HG03439 (cell line): ENCODE measurements at regions not wholly inside any gene's neighbourhood (a gene's known extent, or its start where the extent isn't known, plus 50 kb on each side); places are given as distances from the start of the nearest gene placed in this dataset.
"Not testable (repeated sequence)": the region's sequence is repeated elsewhere in the genome, so short reads cannot be mapped to it uniquely, and the experiment has no call there.

Experiments used
- ATAC-seq: cut with Tn5 transposase; IDR thresholded peaks from one replicate; pipeline ENCODE4 v1.9.1; 2021; ENCODE audit warnings: mild to moderate bottlenecking, moderate library complexity; ENCODE audit not compliant: unreplicated experiment

- no peak for ATAC-seq
Measured at GRCh38 chr10:6706725-6707124, 126.6 kb upstream of the PRKCQ start.

GRCh38 chr10:6704896-6705295, 124.8 kb upstream of the PRKCQ start:
- no peak for ATAC-seq

DNA sequence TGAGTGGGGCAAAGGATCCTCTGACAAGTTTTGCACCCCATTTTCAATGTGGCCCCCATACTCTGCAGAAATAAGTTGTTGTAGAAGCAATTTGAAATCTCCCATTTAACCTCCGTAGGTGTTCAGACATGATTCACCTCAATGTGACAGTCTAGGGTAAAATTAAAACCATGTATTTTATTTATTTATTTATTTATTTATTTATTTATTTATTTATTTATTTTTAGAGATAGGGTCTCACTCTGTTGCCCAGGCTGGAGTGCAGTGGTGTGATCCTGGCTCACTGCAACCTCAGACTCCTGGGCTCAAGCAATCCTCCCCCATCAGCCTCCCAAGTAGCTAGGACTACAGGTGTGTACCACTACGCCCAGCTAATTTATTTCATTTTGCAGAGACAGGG, 122.8 kb upstream of the PRKCQ start:
- ATAC-seq, result not testable (repeated sequence)

GRCh38 chr10:6702030-6702429, 122.0 kb upstream of the PRKCQ start:
- ATAC-seq, result no peak

DNA sequence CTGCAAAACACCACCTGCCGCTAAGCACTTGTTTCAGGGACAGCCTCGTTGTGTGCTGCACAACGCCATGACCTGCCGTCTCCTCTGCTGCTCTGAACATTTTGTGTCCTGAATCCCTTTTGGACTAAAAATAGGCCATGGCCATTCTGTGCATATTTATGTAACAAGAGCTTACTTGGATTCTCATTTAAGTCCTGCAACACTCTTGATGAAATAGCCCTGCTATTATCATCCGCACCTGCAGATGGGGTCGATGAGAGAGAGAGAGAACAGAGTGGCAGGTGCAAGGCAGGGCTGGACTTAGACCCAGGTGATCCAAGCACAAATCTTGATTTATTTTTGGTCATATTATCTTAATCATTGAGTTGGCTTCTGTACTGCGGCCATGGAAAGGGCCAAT, 121.2 kb upstream of the PRKCQ start:
- ATAC-seq, result no peak

DNA sequence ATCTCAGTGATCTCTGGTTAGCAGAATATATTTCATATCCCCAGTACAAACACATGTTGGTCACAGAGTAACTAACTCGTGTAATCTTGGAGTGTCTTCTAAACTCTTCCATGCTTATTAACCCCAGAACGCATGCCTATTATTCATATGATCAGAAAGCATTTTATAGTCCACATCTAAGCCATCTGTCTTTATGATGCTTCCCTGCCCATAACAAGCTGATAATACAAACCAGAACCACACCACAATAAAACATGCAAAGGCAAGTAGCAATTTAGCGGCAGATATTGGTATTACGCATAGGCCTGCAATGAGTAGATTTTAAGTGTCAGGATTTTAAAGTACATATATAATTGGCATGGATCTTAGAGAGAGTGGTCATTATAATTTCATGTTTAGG, 120.0 kb upstream of the PRKCQ start:
- no peak for ATAC-seq

DNA sequence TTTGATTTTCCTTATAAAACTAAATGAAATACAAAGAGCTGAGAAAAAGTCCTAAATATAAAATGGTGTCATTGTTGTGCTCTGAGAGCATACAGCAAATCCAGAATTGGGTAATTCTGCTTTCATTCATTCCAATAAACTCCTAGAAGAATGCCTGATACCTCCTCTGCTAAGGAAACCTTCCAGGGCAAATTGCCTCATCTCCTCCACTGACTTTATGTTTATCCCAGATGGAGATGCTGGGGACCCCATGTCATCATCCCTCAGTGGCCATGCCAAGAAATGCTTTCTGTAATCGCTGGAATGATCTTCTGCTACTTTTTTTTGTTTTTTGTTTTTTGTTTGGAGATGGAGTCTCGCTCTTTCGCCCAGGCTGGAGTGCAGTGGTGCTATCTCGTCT, 119.3 kb upstream of the PRKCQ start:
- no peak for ATAC-seq

GRCh38 chr10:6695519-6695918, 115.4 kb upstream of the PRKCQ start:
- ATAC-seq, result no peak

DNA sequence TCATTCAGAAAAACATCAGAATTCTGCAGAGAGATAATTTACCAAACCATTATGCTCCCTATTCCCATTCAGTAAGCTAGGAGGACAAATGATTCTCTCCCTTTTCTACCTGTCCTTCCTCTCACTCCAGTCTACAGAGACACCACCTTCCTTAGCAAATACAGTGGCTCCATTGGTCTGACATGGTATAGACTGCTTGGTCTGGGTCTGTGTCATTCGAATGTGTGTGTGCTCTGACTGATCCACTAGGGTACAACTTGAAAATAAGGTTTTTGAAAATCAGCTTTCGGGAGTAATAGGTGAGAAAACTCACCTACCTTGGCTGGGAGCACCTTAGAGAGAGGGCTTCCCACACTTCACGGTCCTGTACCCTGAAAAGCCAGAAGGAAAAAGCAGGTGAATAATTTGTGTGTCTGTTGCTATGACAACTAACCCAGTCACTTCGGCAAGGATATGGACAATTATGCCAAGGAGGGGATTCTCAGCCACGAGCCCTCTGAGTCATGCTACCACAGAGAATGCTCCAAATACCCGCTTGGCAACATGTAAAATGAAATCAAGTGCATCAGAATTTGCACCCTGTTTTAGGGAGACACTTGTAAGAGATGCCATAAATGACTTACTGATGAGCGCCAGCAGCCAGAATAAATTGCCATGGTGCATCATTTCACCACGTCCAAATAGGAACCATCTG, 114.5 kb upstream of the PRKCQ start:
- no peak for ATAC-seq

DNA sequence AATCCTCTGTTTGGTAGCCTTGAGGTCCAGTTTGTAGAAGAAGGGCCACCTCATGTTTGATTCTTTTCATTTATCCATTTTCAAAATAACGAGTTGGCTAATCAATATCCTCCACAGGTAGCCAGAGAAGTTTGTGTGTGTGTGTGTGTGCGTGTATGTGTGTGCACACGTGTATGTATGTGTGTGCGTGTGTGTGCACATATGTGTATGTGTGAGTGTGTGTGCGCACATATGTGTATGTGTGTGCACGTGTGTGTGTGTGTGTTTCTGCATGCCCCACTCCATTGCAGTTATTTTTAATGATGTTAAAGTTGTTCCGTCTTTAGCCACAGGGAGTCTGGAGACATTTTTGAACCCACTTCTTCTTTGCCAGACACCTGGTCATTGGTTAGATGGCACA, 112.8 kb upstream of the PRKCQ start:
- ATAC-seq, result no peak

DNA sequence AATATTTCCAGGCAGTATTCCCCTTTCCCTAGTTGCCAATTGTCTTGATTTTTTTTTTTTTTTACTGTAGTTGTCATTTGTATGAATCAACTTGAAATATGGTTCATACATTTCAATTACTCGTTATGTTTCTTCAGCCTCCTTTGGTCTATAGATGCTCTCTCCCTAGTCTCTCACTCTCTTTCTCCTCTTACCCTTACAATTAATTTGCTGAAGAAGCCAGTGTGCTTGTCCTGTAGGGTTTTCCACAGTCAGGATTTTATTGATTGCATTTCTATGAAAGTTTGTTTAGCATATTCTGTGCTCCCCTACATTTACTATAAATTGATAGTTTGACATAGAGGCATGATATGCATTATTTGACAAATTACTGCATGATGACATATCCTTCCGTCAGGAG, 112.0 kb upstream of the PRKCQ start:
- no peak for ATAC-seq

DNA sequence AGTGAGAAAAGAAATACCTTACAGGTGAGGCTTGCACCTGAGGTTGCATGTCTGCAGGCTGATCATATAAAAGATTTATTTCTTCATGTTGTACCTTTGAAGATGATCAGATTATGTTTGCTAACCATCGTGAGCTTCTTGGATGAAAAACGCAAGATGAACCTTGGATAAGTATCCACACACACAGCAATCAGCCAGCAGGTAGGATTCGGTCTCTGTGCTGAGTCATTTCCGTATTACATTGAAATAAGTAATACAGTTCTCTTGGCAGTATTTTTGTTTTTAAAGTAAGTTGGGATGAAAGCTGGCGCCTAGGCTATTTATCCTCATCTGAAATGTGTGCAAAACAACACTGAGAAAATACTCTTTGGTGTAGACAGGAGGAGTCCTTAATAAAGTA, 109.0 kb upstream of the PRKCQ start:
- no peak for ATAC-seq

- ATAC-seq, result no peak
Measured at GRCh38 chr10:6680735-6681134, 100.7 kb upstream of the PRKCQ start.

- no peak for ATAC-seq
Measured at GRCh38 chr10:6678956-6679355, 98.9 kb upstream of the PRKCQ start.

- ATAC-seq, result no peak
Measured at GRCh38 chr10:6678211-6678803, 98.2 kb upstream of the PRKCQ start.

GRCh38 chr10:6677129-6677528, 97.1 kb upstream of the PRKCQ start:
- ATAC-seq, result not testable (repeated sequence)

DNA sequence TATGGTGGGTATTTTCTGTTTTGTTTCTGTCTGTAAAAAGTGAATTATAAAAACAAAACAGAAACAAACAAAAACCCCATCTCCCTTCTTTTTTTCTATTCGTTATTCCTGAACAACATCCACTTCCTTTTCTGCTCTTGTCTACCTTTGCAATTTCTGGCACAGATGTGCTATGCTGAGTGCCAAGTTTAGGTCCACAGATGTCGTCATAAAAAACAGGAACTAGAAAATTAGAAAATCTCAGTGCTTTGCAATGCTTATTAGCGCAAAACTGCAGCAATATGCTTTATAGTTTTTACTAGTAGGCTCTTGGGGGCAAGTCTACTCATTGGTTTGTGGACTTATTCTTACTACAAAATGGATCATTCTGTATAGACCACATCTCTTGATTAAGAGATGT, 94.2 kb upstream of the PRKCQ start:
- ATAC-seq, result no peak

GRCh38 chr10:6671976-6672375, 91.9 kb upstream of the PRKCQ start:
- ATAC-seq, result no peak

- ATAC-seq, result no peak
Measured at GRCh38 chr10:6669269-6669859, 89.3 kb upstream of the PRKCQ start.

DNA sequence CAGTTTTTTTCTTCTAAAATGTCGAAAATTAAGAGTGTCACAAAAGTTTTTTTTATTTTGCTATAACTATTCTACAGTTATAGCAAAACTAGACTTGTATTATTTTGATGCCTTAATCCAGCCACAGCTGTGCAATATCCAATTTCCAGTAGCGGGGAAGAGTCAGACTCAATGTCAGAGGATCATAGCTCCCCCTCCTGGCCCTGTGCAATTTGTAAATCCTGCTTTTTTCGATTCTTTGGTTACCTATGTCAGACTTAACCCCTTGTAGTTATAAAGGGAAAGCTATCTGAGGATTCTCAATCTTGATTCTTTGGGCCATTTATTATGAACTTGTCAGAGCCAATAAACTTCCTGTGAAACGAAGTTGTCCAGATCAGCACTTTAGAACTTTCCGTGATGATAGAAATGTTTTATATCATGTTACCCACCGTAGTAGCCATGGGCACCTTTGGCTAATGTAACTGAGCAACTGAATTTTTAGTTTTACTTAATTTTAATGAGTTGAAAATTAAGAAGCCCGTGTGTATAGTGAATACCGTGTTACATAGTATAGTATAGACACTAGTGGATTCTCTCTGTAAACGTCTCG, 87.7 kb upstream of the PRKCQ start:
- ATAC-seq, result no peak

DNA sequence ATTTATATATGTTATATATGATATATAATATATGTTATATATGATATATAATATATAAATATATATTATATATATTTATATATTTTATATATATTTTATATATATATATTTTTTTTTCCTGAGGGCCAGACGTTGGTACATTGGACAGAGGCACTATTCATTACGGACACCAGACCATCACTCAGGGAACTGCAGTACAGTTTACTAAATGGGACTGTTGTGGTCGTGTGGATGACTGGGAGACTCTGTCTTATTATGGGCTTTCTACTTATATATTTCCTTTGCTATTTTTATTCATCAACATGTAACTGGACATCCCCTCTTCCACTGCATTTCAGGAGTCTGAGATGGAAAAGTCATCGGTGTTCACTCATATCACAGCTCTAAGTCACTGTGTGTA, 87.1 kb upstream of the PRKCQ start:
- ATAC-seq, result no peak

DNA sequence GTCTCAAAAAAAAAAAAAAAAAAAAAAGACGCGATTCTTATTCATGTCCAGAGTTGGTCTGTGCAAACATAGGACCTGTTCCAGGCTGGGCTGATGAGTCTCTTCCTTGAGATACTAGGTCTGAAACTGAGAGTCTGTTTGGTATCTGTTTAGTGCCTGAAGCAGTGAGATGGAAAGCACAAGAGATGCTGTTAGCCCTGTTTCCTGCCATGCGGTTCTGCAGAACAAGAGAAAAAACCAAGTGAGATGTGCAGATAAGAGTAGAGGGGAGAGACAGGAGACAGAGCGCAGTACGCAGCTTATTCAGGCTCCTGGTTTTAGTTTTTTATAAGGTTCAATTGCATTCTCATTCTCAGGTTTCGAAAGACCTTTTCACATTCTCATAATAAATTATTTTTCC, 85.8 kb upstream of the PRKCQ start:
- no peak for ATAC-seq
